ENCODE measurements at regions not wholly inside any gene's neighbourhood (a gene's known extent, or its start where the extent isn't known, plus 50 kb on each side); places are given as distances from the start of the nearest gene placed in this dataset.
A peak's percentile ranks its signal among the peaks of the same experiment; 100 is the strongest.
"Not testable (repeated sequence)": the region's sequence is repeated elsewhere in the genome, so short reads cannot be mapped to it uniquely, and the experiment has no call there.

DNA sequence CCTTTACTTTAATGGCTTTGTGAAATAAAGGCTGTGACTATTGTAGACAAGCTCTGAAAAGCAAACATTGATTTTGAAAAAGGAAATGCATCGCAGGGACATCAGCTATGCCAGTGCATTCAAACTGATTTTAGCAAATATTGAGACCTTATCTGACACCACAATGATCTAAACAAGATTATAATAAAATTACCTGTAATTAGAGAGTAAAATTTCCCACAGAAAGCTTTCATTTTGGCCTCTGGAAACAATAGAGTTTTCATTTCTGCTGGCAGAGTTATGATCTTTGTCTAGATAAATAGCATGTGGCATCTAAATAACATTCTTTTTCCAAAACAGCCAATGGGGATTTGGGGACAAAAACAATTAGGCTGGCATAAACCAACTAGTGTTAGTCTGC, 650.4 kb upstream of the PRMT6 start:
- Histone ChIP-seq H3K4me3 (replicated peaks; ENCODE audit: insufficient read depth, low read length) (no peak overlapping the region), H3K27me3 (ENCODE audit: insufficient read depth, poor library complexity, severe bottlenecking) (no peaks in the 10 kb centered on the region), H3K27ac (replicated peaks) (no peak overlapping the region)
- DNase-seq (ENCODE audit: low read depth in 1 of 2, low spot score in 1 of 2) = no peak
- TF ChIP-seq, protein P1, sequence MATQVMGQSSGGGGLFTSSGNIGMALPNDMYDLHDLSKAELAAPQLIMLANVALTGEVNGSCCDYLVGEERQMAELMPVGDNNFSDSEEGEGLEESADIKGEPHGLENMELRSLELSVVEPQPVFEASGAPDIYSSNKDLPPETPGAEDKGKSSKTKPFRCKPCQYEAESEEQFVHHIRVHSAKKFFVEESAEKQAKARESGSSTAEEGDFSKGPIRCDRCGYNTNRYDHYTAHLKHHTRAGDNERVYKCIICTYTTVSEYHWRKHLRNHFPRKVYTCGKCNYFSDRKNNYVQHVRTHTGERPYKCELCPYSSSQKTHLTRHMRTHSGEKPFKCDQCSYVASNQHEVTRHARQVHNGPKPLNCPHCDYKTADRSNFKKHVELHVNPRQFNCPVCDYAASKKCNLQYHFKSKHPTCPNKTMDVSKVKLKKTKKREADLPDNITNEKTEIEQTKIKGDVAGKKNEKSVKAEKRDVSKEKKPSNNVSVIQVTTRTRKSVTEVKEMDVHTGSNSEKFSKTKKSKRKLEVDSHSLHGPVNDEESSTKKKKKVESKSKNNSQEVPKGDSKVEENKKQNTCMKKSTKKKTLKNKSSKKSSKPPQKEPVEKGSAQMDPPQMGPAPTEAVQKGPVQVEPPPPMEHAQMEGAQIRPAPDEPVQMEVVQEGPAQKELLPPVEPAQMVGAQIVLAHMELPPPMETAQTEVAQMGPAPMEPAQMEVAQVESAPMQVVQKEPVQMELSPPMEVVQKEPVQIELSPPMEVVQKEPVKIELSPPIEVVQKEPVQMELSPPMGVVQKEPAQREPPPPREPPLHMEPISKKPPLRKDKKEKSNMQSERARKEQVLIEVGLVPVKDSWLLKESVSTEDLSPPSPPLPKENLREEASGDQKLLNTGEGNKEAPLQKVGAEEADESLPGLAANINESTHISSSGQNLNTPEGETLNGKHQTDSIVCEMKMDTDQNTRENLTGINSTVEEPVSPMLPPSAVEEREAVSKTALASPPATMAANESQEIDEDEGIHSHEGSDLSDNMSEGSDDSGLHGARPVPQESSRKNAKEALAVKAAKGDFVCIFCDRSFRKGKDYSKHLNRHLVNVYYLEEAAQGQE (IDR thresholded peaks at IDR 0.05; ENCODE audit: insufficient replicate concordance, low read depth) = no peak
- TF ChIP-seq, protein P2, sequence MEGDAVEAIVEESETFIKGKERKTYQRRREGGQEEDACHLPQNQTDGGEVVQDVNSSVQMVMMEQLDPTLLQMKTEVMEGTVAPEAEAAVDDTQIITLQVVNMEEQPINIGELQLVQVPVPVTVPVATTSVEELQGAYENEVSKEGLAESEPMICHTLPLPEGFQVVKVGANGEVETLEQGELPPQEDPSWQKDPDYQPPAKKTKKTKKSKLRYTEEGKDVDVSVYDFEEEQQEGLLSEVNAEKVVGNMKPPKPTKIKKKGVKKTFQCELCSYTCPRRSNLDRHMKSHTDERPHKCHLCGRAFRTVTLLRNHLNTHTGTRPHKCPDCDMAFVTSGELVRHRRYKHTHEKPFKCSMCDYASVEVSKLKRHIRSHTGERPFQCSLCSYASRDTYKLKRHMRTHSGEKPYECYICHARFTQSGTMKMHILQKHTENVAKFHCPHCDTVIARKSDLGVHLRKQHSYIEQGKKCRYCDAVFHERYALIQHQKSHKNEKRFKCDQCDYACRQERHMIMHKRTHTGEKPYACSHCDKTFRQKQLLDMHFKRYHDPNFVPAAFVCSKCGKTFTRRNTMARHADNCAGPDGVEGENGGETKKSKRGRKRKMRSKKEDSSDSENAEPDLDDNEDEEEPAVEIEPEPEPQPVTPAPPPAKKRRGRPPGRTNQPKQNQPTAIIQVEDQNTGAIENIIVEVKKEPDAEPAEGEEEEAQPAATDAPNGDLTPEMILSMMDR (IDR thresholded peaks at IDR 0.05; ENCODE audit: insufficient read depth, low read length) = no peak
- TF ChIP-seq POLR2AphosphoS5 (IDR thresholded peaks at IDR 0.05; ENCODE audit: low read depth) = no peak
- TF ChIP-seq GABPA (IDR thresholded peaks at IDR 0.05; ENCODE audit: low read depth) = no peak
- TF ChIP-seq SPI1 (IDR thresholded peaks at IDR 0.05; ENCODE audit: borderline replicate concordance, low read depth) = no peak

DNA sequence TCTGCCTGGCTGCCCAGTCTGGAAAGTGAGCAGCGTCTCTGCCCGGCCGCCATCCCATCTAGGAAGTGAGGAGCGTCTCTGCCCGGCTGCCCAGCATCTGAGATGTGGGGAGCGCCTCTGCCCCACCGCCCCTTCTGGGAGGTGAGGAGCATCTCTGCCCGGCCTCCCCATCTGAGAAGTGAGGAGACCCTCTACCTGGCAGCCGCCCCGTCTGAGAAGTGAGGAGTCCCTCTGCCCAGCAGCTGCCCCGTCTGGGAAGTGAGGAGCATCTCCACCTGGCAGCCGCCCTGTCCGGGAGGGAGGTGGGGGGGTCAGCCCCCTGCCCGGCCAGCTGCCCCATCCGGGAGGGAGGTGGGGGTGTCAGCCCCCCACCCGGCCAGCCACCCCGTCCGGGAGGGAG, 644.2 kb upstream of the PRMT6 start:
- H3K27me3 ChIP-seq (ENCODE audit: insufficient read depth, poor library complexity, severe bottlenecking); H3K27ac ChIP-seq (replicated peaks); H3K4me3 ChIP-seq (replicated peaks; ENCODE audit: insufficient read depth, low read length); DNase-seq (ENCODE audit: low read depth in 1 of 2, low spot score in 1 of 2): not testable (repeated sequence)

DNA sequence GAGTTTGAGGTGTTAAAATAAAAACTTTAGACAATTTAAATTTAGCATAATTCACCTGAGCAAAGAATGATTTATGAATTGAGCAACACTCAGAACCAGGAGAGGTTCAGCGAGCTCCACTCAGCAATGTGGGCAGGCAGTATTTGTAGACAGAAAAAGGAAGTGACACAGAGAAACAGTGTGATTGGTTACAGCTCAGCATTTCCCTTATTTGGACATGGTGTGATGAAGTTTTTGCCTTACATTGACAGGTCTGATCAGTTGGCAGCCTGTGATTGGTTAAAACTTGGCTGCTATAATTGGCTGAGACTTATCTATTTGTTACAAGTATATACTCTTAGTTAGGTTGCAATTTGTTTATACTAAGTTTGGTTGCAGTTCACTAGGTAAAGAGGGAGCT, 621.2 kb upstream of the PRMT6 start:
- TF ChIP-seq POLR2AphosphoS5 (IDR thresholded peaks at IDR 0.05; ENCODE audit: low read depth) (no peak), SPI1 (IDR thresholded peaks at IDR 0.05; ENCODE audit: borderline replicate concordance, low read depth) (peak; percentile 59; the same call in 1 of the 2 replicates)
- Histone ChIP-seq H3K27me3 (ENCODE audit: insufficient read depth, poor library complexity, severe bottlenecking) (no peaks in the 10 kb centered on the region), H3K4me3 (replicated peaks; ENCODE audit: insufficient read depth, low read length) (no peak overlapping the region), H3K27ac (replicated peaks) (no peak overlapping the region)
- DNase-seq (ENCODE audit: low read depth in 1 of 2, low spot score in 1 of 2) = no peak

DNA sequence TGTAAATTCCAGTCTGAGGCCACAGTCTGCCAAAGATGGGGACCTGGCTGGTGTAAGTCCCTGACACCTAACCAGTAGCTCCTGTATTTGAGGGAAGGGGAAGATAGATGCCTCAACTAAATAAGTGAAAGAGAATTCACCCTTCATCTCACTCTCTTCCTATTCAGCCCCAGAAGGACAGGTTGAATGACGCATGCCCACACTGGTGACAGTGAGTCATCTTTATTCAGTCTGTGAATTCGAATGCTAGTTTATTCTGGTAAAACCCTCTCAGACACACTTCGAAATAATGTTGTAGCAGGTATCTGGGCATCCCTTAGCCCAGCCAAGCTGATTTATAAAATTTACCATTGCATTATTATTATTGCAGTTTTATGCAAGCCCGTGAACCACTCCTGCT, 617.0 kb upstream of the PRMT6 start:
- Histone ChIP-seq H3K27me3 (ENCODE audit: insufficient read depth, poor library complexity, severe bottlenecking) (no peaks in the 10 kb centered on the region), H3K4me3 (replicated peaks; ENCODE audit: insufficient read depth, low read length) (no peak overlapping the region), H3K27ac (replicated peaks) (no peak overlapping the region)
- TF ChIP-seq GABPA (IDR thresholded peaks at IDR 0.05; ENCODE audit: low read depth) (no peak), SPI1 (IDR thresholded peaks at IDR 0.05; ENCODE audit: borderline replicate concordance, low read depth) (no peak), POLR2AphosphoS5 (IDR thresholded peaks at IDR 0.05; ENCODE audit: low read depth) (no peak)
- TF ChIP-seq, protein P2 (IDR thresholded peaks at IDR 0.05; ENCODE audit: insufficient read depth, low read length) = no peak
- TF ChIP-seq, protein P1 (IDR thresholded peaks at IDR 0.05; ENCODE audit: insufficient replicate concordance, low read depth) = no peak
- DNase-seq (ENCODE audit: low read depth in 1 of 2, low spot score in 1 of 2) = no peak

DNA sequence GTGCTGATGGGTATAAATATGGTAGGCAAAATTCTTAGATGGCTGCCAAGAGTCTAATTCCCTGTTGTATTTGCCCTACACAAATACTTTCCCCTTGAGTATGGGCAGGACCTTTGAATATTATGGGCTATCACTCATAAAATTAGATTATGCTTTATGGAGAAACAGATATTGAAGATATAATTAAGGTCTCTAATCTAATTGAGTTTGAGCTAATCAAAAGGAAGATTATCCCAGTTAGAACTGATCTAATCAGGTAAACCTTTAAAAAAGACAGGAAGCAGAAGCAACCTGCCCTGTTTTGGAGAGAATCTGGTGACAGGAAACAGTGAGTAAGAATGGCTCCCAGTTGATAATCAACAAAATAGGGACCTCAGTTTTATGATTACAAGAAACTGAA, 609.0 kb upstream of the PRMT6 start:
- DNase-seq (ENCODE audit: low read depth in 1 of 2, low spot score in 1 of 2) = no peak
- TF ChIP-seq POLR2AphosphoS5 (IDR thresholded peaks at IDR 0.05; ENCODE audit: low read depth) (no peak), GABPA (IDR thresholded peaks at IDR 0.05; ENCODE audit: low read depth) (no peak), SPI1 (IDR thresholded peaks at IDR 0.05; ENCODE audit: borderline replicate concordance, low read depth) (no peak)
- TF ChIP-seq, protein P2 (IDR thresholded peaks at IDR 0.05; ENCODE audit: insufficient read depth, low read length) = no peak
- TF ChIP-seq, protein P1 (IDR thresholded peaks at IDR 0.05; ENCODE audit: insufficient replicate concordance, low read depth) = no peak
- no peak overlapping the region for H3K4me3 ChIP-seq (replicated peaks; ENCODE audit: insufficient read depth, low read length)
- no peak overlapping the region for H3K27ac ChIP-seq (replicated peaks)
- H3K27me3 ChIP-seq (ENCODE audit: insufficient read depth, poor library complexity, severe bottlenecking) = no peaks in the 10 kb centered on the region
